ENCODE measurements at regions not wholly inside any gene's neighbourhood (a gene's known extent, or its start where the extent isn't known, plus 50 kb on each side); places are given as distances from the start of the nearest gene placed in this dataset.
"Not testable (repeated sequence)": the region's sequence is repeated elsewhere in the genome, so short reads cannot be mapped to it uniquely, and the experiment has no call there.

DNA sequence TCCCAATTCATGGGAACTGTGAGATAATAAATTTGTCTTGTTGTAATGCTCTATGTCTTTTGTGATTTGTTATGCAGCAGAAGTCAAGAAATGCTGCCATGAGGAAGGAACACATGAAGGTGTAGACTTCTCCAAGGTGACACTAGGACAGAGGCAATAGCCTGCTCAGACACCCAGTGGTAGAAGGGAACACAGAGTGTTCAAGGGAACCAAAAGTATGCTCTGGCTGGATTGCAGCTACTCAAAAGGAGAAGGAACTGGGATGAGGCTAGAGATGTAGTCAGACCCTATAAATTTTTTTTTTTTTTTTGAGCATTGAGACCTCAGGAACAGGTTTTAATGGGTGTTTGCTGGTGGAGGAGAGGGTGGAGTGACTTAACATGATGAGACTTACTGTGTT, 232.5 kb downstream of the PARP8 start:
- DNase-seq, result no peak

DNA sequence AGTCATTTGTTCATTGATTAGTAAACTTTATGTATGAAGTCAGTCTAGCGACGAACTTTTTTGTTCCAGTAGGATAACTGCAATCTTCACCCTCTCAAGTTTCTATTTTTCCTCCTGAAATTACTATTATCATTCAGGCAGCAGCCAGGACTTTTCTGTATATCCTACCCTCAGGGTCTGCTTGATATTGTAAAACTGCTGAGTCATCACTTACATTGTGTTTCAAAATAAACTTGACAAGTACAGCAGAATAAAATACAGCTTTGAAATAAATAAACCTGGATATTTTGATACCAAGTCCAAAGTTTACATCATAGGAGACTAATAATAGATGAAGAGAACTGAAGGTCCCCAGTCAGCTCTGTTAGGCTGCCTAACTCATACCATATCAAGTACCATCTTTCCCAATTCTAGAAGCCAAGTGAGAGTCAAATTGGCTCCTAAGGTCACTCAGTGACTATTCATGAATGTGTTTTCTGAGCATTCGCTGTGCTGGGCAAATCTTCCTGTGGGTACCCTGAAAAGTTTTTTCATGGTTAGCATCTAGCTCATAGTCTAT, 234.6 kb downstream of the PARP8 start:
- DNase-seq, result no peak

DNA sequence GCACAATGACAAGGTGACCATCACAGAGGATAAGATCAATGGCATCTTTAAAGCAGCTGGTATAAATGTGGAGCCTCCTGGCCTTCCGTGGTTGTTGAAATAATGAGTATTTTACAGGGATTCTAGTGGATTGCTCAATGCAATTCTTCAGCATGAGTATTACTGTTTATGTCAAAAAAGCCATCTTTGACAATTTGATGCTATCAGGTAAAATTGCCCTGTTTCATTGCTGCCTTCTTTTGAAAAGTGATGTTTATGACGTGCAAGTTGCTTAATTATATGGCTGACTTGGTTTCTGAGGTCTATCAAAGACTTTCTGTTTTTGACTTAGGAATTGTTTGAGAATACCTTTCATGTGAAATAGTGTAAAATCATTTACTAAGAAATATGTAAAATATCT, 237.2 kb downstream of the PARP8 start:
- DNase-seq, result no peak

GRCh38 chr5:50905996-50906570, 239.6 kb downstream of the PARP8 start:
- no peak for DNase-seq

- not testable (repeated sequence) for DNase-seq
Observed at GRCh38 chr5:50920160-50920559, 253.7 kb downstream of the PARP8 start.

DNA sequence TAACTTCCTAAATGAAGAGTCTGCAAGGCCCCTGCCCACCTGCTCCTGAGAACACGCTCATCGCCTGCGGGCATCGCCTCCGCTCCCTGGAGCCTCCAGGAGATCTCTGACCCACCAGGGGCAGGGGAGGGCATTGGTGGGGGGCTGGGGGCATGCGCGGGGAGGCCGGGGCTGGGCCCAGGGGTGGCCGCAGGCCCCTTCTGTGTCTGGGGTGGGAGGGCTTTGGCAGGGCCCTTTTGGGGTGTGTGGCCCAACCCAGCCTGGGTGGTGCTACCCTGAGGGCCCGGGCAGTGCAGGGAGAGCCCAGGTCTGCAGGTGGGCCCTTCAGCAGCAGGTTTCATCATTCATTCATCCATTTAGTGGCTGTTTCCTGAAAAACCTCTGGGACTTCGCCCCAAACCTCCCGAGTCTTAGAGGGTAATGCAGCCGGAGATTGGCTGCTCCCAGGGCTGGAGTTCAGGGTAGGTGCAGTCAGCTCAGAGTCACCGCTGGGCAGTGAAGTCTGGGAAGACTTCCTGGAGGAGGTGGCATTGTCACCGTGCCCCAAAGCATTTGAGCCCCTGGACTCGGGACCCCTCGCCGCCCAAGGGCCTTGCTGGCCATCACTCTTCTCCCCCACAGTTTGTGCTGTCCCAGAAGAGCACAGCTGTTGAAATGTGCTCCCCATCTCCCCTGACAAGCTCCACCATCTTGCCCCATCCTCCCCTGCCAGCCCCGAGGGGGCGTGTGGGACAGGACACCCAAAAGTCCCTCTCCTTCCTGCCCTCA, 255.1 kb downstream of the PARP8 start:
- DNase-seq, result no peak

- DNase-seq, result not testable (repeated sequence)
Observed at GRCh38 chr5:50922134-50922941, 255.9 kb downstream of the PARP8 start.

DNA sequence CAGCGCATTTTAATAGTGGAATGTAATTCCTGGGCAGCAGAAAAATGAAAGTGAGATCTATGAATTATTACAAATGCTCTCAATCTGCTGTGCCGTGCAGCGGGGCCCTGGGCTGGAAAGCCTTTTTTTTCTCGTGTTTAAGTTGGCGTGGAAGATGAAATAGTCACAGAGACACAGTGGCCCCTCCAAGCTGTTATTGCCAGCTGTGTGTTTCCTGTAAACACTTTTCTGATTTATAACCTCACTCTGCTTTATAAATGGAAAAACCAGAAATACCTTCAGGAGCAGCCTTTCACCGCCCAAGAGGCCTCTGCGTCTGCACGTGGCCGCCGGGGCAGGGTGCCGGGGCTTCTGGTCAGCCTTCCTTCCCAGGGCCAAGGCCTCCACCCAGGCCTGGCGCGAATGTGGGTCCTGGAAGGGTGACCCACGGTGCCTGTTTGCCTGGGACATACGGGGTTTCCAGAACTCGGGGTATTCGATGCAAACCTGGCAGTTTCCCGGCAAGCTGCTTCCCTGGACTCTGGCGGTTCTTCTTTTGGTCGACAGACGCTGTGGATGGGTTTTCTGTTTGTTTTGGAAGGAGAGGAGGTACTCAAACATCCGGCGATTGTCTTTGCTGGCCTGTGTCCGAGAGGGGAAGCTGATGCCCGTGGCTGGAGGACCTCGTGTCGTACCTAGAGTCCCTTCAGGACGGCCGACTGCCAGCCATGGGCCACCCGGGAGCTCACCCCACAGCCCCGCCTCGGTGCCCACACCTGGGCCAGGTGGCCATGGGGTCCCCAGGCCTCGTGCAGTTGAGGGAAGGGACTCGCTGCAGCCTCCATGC, 256.7 kb downstream of the PARP8 start:
- DNase-seq, result no peak

DNA sequence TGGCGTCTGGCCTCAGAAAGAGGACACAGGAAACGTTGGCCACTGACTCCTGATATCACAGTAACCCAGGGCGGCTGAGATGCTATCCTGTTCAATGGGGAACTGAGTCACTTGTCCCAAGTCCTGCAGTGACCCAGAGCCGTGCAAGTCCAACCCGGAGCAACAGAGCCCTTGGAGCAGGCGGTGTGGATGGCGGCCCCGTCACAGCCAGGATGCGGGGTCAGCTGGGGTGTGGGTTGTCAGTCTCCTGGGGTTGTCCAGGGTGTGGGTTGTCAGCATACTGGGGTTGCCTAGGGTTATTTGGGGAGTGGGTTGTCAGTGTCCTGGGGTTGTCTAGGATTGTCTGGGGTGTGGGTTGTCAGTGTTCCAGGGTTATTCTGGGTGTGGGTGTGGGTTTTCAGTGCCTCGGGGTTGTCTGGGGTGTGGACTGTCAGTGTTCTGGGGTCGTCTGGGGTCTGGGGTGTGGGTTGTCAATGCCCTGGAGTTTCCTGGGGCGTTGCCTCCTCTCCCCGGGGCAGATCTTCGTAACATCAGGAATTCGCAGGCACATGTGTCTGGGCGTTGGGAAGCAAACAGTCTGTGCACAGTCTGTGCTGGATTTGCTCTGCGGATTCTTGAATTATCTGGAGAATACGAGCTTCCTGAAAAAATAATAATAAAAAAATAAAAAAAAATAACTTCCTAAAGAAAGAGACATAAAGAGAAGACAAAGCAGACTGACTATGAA, 257.5 kb downstream of the PARP8 start:
- DNase-seq, result no peak

DNA sequence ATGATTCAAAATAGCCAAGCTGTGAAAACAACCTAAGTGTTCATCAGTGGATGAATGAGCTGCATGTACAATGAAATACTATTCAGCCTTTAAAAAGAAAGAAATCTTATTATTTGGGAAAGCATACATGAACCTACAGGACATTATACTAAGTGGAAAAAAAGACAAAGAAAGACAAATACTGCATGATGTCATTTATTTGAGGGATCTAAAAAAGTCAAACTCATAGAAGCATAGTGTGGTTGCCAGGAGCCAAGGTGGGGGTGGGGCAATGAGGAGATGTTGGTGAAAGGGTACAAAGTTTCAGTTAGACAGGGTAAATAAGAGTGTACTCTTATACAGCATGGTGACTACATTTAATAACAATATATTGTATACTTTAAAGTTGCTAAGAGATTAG, 261.5 kb downstream of the PARP8 start:
- DNase-seq, result no peak

- DNase-seq, result no peak
Observed at GRCh38 chr5:50929174-50929573, 262.7 kb downstream of the PARP8 start.

DNA sequence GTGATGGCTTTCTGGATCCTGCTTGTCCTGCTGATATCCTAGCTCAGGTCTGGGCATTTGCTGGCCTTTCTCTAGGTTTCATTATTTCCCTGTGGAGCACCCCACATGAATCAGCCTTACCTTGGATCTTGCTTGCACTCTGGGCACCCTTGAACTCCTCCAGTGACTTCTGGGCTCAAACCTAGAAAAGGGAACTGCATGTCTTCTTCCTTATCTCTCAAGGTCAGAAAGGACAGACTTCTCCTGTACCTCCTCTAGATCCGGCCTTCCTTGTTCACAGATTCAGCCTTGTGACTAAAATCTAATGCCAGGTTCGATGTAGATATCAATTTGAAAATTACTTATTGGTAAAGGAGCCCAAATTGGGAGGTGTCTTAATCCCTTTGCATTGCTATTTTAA, 267.9 kb downstream of the PARP8 start:
- DNase-seq, result no peak

DNA sequence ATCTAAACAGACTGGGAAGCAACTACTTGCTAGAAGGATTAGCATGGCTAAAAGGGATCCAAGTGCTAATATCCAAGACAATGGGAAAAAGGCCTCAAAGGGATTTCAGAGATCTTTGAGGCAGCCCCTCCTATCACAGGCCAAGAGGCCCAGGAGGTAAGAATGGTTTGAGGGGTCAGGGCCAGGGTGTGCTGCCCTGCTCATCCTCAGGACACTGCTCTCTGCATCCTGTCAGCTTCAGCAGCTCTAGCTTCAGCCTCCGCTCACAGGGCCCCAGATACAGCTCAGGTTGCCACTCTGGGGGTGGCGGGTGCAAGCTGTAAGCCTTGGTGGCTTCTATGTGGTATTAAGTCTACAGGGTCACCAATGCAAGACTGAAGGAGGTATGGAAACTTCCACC, 278.7 kb downstream of the PARP8 start:
- no peak for DNase-seq

DNA sequence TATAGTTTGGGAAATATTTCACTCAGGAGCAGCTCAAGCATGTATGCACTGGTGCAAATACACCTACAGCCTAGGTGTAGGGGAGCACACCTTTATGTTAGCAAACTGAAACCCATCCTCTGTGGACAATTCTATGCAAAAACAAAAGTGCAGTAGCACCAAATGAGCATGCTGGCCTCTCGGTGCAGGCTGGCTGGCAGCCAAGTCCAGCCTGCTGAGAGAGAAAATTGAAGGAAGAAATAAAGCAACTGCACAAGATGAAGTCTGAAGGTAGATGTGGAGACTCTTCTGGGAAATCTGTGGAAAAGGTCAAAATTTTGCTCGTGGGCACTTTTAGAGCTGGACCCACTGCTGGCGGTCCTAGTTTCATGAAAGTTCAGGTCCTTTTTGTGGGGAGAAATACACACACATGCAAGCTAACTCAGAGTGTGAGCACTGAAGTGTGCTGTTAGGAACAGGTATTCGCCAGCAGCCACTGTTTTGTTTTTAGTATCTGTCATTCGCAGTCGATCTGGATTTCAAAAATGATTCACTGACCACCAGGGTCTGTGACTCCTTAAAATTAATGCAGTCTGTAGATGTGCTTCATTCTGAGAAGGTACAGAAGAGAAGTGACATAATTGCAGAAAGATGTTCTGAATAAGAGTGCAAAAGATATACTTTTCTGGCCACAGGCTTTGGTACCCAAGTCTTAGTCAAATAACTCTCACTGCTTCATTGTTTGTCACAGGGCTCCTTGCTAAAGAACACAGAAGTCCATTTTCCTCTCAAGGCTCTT, 281.7 kb downstream of the PARP8 start:
- no peak for DNase-seq

DNA sequence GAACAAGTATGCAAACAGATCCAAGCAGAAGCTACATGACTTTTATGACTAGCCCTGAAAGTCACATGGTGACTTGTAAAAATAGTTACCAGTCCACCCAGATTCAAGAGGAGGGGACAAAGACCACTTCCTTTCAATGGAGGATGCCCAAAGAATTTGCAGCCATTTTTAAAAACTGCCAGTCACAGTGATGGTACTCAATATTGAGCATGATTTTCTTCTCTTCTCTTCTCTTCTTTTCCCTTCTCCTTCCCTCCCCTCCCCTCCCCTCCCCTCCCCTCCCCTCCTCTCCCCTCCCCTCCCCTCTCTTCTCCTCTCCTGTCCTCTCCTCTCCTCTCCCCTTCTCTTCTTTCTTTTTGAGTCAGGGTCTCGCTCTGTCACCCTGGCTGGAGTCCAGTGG, 286.9 kb downstream of the PARP8 start:
- no peak for DNase-seq

DNA sequence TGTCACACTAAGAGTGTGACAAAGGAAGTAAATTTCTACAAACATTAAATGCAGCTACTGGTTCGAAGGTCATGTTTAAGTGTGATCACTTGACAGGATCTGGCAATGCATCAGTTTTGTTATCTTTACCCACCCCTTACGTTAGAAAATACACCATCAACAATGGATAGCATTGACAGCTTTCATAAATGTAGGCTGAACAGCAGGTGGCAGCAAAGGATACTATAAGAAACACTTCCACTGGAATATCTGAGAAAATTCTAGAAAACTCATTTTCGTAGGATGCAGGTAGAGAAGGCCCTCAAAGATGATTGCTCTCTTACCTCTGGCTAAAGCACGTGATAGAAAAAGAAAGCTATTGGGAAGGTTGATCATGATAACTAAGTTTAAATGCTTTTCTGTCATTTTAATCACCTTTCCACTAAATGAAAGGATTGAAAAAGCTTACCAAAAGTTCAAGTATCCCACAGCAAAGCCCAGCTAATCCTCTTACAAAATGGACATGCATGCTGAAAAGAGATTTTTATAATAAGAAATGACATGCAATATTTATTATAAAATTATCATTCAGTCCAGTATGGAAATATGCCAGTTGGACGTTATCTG, 292.5 kb downstream of the PARP8 start:
- no peak for DNase-seq

DNA sequence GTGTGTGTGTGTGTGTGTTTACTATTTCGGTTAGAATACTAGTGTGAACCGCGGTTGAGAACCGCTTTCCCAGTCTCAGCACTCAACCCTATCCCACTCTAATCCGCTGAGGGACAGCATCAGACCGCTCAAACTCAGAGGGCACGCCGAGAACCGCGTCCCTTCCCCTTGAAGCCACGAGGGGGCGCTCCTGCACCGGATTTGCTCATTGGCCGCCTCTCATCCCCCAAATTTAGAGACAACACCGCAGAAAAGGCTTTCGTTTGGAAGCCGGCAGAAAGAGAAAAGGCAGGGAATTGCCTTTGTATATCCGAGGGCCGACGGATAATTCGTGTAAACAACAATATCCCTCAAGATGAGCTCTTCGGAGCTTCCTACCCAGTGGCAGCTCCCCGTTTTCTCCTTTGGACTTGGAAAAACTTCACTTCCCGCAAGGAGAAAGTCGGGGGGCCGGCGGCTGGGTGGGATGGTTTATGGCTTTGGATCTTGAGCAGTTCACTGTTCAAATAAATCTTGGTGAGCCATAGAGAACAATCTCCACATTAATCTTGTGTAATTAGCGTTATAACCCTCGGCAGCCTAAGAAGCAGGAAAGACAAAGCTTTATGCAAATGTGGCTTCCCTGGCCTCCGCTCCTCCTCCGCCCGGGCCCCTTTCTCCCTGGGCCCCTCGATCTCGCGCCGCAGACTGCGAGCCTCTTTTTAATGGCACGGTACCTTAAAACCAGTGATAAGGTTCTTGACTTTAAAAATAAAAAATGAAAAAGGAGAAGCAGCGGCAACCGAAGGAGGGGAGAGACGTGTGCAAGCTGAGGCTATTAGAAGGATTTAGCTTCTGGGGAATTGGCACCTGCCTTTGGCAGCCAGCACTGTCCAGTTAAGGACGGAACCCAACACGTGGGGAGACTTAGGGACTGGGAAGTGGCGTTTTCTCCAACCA, 296.8 kb downstream of the PARP8 start:
- DNase-seq, result peak; percentile 30

- DNase-seq, result no peak
Observed at GRCh38 chr5:50963971-50964745, 297.7 kb downstream of the PARP8 start.
